ENCODE measurements at regions not wholly inside any gene's neighbourhood (a gene's known extent, or its start where the extent isn't known, plus 50 kb on each side); places are given as distances from the start of the nearest gene placed in this dataset.

DNA sequence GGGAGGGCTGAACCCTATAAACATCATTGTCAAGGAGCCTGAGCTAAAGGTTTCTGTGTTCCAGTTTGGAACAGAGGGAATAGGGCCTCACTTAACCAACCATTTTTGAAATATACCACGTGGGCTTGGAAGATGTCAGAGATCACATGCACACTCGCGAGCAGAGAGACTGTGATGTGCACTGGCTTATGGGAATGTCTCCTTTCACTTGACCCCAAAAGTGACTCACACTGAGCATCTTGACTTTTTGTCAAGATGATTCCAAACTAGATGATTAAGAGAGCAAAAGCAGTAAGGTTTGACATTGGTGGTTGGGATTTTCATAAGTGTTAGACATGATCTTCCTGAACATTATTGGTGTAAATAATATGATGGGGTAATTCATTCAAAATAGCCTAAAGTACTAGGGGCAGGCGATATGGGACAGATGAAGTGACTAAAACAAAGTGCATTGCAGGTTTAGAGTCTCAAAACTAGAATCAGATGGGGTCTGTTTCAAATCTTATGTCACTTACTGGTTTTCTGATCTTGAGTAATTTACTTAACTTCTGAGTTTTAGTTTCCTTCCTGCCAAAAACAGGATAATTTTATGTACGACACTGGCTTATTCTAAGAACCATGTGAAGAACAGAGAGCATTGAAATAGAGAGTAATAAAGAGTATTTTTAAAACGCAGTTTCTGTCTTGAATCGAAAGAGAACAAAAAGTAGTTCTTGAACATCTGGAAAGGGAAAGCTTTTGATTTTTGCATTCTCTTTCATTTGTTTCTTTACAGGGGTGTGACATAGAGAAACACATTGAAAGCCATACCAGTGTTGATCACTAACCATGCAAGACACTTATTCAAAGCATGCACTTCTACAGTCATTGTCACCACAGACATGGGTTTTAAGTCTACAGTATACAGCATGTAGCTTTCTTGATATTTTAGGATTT lies 383.0 kb downstream of the DIRAS2 start:
- Histone ChIP-seq H3K27me3 (ENCODE audit: control insufficient read depth, insufficient read depth, low read length) (no peaks in the 10 kb centered on the region), H3K4me3 (ENCODE audit: low read depth, low read length) (no peak overlapping the region), H3K9me3 (ENCODE audit: control insufficient read depth, insufficient read depth, low read length) (no peaks in the 10 kb centered on the region), H3K27ac (ENCODE audit: low read depth, low read length) (no peak overlapping the region)
- no peak for DNase-seq (ENCODE audit: low read depth, low spot score)
- ChIA-PET CTCF (no interaction called here), POLR2A (no interaction called here)
- TF ChIP-seq, protein P1, sequence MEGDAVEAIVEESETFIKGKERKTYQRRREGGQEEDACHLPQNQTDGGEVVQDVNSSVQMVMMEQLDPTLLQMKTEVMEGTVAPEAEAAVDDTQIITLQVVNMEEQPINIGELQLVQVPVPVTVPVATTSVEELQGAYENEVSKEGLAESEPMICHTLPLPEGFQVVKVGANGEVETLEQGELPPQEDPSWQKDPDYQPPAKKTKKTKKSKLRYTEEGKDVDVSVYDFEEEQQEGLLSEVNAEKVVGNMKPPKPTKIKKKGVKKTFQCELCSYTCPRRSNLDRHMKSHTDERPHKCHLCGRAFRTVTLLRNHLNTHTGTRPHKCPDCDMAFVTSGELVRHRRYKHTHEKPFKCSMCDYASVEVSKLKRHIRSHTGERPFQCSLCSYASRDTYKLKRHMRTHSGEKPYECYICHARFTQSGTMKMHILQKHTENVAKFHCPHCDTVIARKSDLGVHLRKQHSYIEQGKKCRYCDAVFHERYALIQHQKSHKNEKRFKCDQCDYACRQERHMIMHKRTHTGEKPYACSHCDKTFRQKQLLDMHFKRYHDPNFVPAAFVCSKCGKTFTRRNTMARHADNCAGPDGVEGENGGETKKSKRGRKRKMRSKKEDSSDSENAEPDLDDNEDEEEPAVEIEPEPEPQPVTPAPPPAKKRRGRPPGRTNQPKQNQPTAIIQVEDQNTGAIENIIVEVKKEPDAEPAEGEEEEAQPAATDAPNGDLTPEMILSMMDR (IDR thresholded peaks at IDR 0.05; ENCODE audit: low read depth, low read length) = no peak

DNA sequence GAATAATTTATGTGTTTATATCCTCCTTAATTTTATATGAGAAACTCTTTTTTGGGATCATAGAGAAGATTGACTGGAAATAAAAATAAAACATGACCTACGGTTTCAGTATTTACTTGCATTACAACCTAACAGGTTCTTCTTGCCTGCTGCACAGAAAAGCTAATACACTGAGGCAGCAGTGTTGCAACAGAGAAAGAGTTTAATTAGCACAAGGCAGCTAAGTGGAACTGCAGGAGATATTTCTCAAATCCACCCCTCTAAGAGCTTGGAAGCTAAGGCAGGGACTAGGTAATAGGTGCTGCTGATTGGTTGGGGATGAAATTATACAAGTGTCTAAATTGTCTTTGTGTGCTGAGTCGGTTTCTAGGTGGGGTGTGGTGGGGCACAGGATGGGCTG lies 380.9 kb downstream of the DIRAS2 start:
- Histone ChIP-seq H3K27ac (ENCODE audit: low read depth, low read length) (no peak overlapping the region), H3K27me3 (ENCODE audit: control insufficient read depth, insufficient read depth, low read length) (no peaks in the 10 kb centered on the region), H3K4me3 (ENCODE audit: low read depth, low read length) (no peak overlapping the region), H3K9me3 (ENCODE audit: control insufficient read depth, insufficient read depth, low read length) (no peaks in the 10 kb centered on the region)
- CTCF ChIA-PET = no interaction called here
- no peak for DNase-seq (ENCODE audit: low read depth, low spot score)
- TF ChIP-seq, protein P1 (IDR thresholded peaks at IDR 0.05; ENCODE audit: low read depth, low read length) = no peak
- POLR2A ChIA-PET = no interaction called here

DNA sequence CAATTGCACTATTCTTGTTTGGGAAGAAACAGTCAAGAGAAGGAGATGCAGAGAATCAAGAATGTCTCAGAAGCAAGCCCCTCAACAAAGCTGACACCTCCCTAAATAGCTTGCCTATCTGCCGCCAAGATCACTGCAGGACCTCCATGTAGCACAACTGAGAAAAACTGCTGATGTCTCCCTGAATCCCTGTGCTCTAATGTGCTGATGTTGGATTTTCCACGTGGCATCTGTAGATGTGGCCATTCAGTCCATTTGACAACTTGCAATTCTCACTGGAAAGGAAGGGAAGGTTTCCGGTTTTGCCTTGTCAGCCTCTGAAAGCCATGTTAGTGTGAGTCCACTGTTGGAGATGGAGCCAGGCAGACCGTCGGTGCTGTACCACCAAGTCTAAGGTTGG lies 374.0 kb downstream of the DIRAS2 start:
- no peak for DNase-seq (ENCODE audit: low read depth, low spot score)
- Histone ChIP-seq H3K27ac (ENCODE audit: low read depth, low read length) (no peak overlapping the region), H3K4me3 (ENCODE audit: low read depth, low read length) (no peak overlapping the region), H3K9me3 (ENCODE audit: control insufficient read depth, insufficient read depth, low read length) (no peaks in the 10 kb centered on the region), H3K27me3 (ENCODE audit: control insufficient read depth, insufficient read depth, low read length) (no peaks in the 10 kb centered on the region)
- CTCF ChIA-PET = no interaction called here
- POLR2A ChIA-PET = no interaction called here
- TF ChIP-seq, protein P1 (IDR thresholded peaks at IDR 0.05; ENCODE audit: low read depth, low read length) = no peak

DNA sequence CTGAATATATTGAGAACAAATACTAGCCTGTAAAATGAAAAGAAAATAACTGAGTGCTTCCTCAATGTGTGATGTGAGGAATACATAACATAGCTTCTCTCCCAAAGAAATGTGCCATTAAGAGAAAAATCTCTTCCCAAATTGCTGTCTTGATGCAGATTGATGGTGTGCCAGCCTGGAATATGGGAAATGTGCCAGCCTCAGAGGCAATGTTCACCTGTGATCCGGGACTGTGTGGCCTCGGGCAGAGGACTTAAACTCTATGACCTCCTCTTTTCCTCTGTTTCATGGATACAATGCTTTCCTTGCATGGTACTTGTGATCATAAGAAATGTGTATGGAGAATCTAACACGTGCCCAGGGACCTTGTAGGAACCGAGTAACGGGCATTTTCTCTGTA lies 370.9 kb downstream of the DIRAS2 start:
- ChIA-PET CTCF (no interaction called here), POLR2A (no interaction called here)
- TF ChIP-seq, protein P1 (IDR thresholded peaks at IDR 0.05; ENCODE audit: low read depth, low read length) = no peak
- H3K27ac ChIP-seq (ENCODE audit: low read depth, low read length) = no peak overlapping the region
- no peak for DNase-seq (ENCODE audit: low read depth, low spot score)
- no peaks in the 10 kb centered on the region for H3K27me3 ChIP-seq (ENCODE audit: control insufficient read depth, insufficient read depth, low read length)
- H3K9me3 ChIP-seq (ENCODE audit: control insufficient read depth, insufficient read depth, low read length) = no peaks in the 10 kb centered on the region
- no peak overlapping the region for H3K4me3 ChIP-seq (ENCODE audit: low read depth, low read length)

DNA sequence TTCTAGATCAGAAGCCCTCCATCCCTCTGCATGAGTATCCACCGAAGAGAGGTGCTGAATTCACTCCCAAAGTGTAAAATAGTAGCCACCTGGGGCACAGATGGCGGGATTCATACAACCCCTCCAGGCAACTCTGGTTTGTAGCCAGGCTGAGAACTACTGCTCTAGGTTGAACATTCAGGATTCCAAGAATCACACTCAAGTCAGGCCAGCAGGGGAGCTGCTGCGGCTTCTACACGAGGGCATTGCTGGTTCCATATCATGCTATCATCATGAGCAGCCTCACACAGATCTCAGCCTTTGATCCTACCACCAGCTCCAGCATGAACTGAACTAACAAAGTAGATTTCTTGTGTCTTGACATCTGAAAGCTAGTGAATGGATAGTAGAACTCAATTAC lies 367.9 kb downstream of the DIRAS2 start:
- CTCF ChIA-PET = no interaction called here
- no peak for DNase-seq (ENCODE audit: low read depth, low spot score)
- Histone ChIP-seq H3K27ac (ENCODE audit: low read depth, low read length) (no peak overlapping the region), H3K4me3 (ENCODE audit: low read depth, low read length) (no peak overlapping the region), H3K9me3 (ENCODE audit: control insufficient read depth, insufficient read depth, low read length) (no peaks in the 10 kb centered on the region), H3K27me3 (ENCODE audit: control insufficient read depth, insufficient read depth, low read length) (no peaks in the 10 kb centered on the region)
- TF ChIP-seq, protein P1 (IDR thresholded peaks at IDR 0.05; ENCODE audit: low read depth, low read length) = no peak
- POLR2A ChIA-PET = no interaction called here

All from AG04450 (cell line).